PC-3 (cell line): ENCODE measurements at regions not wholly inside any gene's neighbourhood (a gene's known extent, or its start where the extent isn't known, plus 50 kb on each side); places are given as distances from the start of the nearest gene placed in this dataset.
A peak's percentile ranks its signal among the peaks of the same experiment; 100 is the strongest.

Experiments used
- ATAC-seq: fragments of 200-7000 bp; cut with Tn5 transposase; 2 replicates; pipeline ENCODE4 v1.9.1; 2020; ENCODE audit warnings: mild to moderate bottlenecking, moderate library complexity
- BruUV-seq: library from RNA; stranded (reverse); fragments of 400-500 nt; replicated peaks from 2 replicates; lab custom pipeline; 2021; lab: Mats Ljungman, UMichigan
- CTCF ChIA-PET: fragments of 300-600 bp; sonication (Branson Sonifier 250); formaldehyde crosslinking; loops from one replicate; lab custom pipeline; 2022; ENCODE audit warnings: antibody characterized with exemption; lab: Charles Lee
- POLR2A ChIA-PET: fragments of 300-600 bp; sonication (Branson Sonifier 250); formaldehyde crosslinking; loops from one replicate; lab custom pipeline; 2022; ENCODE audit warnings: antibody characterized with exemption; ENCODE audit not compliant: unreplicated experiment; lab: Charles Lee
- DNase-seq: peaks from one replicate; pipeline ENCODE4 v3.0.0-alpha.2; 2015
- H2AFZ ChIP-seq: fragments of 300-600 bp; sonication (generic); 2 replicates; pipeline ENCODE4 v1.6.0; 2016; ENCODE audit warnings: antibody characterized with exemption, low read length
- H3F3A ChIP-seq: fragments of 300-600 bp; sonication (generic); one replicate; pipeline ENCODE4 v1.6.0; 2017; ENCODE audit warnings: antibody characterized with exemption, low read length, control low read depth, mild to moderate bottlenecking; ENCODE audit not compliant: unreplicated experiment
- H3K27ac ChIP-seq: fragments of 300-600 bp; sonication (generic); 2 replicates; pipeline ENCODE4 v1.5.1; 2016; ENCODE audit warnings: mild to moderate bottlenecking, low read length
- H3K27me3 ChIP-seq: fragments of 300-600 bp; sonication (generic); 2 replicates; pipeline ENCODE4 v1.6.1; 2016; ENCODE audit warnings: low read length, mixed read lengths
- H3K36me3 ChIP-seq: fragments of 300-600 bp; sonication (generic); 2 replicates; pipeline ENCODE4 v1.6.1; 2016; ENCODE audit warnings: low read depth, mixed run types, low read length, mixed read lengths
- H3K4me1 ChIP-seq: fragments of 300-600 bp; sonication (generic); 2 replicates; pipeline ENCODE4 v1.5.1; 2016; ENCODE audit warnings: low read length; ENCODE audit not compliant: insufficient read depth
- H3K4me2 ChIP-seq: fragments of 300-600 bp; sonication (generic); 2 replicates; pipeline ENCODE4 v1.6.0; 2016; ENCODE audit warnings: low read length
- H3K4me3 ChIP-seq: fragments of 300-600 bp; sonication (generic); 2 replicates; pipeline ENCODE4 v1.5.1; 2016; ENCODE audit warnings: mild to moderate bottlenecking, low read length, mixed read lengths
- H3K79me2 ChIP-seq: fragments of 300-600 bp; sonication (generic); 2 replicates; pipeline ENCODE4 v1.6.1; 2017; ENCODE audit warnings: low read length, mixed read lengths
- H3K9ac ChIP-seq: fragments of 300-600 bp; sonication (generic); 2 replicates; pipeline ENCODE4 v1.6.0; 2016; ENCODE audit warnings: mild to moderate bottlenecking, low read length
- H3K9me2 ChIP-seq: fragments of 300-600 bp; sonication (generic); replicated peaks from 2 replicates; pipeline ENCODE4 v1.6.1; 2016; ENCODE audit warnings: mixed run types, low read length, mixed read lengths
- H3K9me3 ChIP-seq: fragments of 300-600 bp; sonication (generic); 2 replicates; pipeline ENCODE4 v1.6.1; 2016; ENCODE audit warnings: low read length, mixed read lengths
- H4K20me1 ChIP-seq: fragments of 300-600 bp; sonication (generic); 2 replicates; pipeline ENCODE4 v1.6.1; 2016; ENCODE audit warnings: low read length, mixed read lengths
- EZH2 ChIP-seq: fragments of 300-600 bp; sonication (generic); IDR thresholded peaks from one replicate; pipeline ENCODE4 v1.6.1; 2017; ENCODE audit warnings: antibody characterized with exemption, mild to moderate bottlenecking, low read length; ENCODE audit not compliant: unreplicated experiment
- EZH2phosphoT487 ChIP-seq: fragments of 300-600 bp; sonication (generic); IDR thresholded peaks from 2 replicates; pipeline ENCODE4 v1.6.1; 2018; ENCODE audit warnings: mild to moderate bottlenecking, antibody characterized with exemption, low read length, borderline replicate concordance
- intact Hi-C: fragments of 100-400 bp; cut with micrococcal nuclease; formaldehyde crosslinking; loops from 2 replicates; pipeline ENCODE4 v1.9.0; 2023
- TF ChIP-seq, protein P1 (sequence below): fragments of 300-600 bp; sonication (generic); conservative IDR thresholded peaks from 2 replicates; pipeline ENCODE4 v1.5.1; 2017; ENCODE audit warnings: antibody characterized with exemption, low read depth, mild to moderate bottlenecking, low read length

DNA sequence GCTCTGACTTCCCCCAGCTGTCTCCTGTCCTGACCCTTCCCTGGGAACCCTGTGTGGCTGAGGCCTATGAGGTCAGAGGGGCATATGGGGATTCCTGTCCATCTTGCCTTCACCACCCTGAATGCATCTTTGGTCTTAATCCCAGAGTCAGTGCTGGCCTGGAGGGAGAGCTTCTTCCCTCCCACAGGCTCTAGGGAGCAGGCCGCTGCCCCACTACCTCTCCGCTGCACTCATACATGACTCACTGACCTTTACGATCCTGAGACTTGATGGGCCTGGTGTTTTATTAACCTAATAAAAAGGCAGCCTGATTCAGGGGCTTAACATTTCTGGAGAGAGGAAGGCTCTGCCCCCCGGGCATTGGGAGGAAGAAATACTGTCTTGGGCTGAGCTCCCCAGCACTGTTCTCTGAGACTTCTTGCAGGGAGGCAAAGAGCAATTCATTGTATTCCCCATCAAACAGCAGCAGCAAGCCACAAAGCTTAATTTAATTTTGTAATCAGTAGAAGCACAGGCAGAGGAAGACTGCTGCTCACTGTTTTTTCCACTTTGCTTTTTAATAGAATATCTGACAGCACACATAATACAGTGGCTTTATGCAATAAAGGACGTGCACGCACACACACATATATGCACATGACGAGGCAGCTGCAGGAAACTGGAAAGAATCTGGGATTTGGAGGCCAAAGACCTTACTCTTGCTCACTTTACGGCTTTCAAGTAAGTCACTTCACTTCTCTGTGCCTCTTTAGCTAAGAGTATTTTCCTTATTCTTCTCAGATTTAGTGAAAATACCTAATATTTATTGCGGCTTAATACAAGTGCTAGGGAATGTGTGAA is 89.2 kb upstream of the GRIK3 start:
- H3K4me1 ChIP-seq = no peaks in the 10 kb centered on the region
- intact Hi-C loops = no loop called here
- no peak overlapping the region for H3K27ac ChIP-seq
- ATAC-seq = peak; percentile 45; the same call in 1 of the 2 replicates
- no peaks in the 10 kb centered on the region for H3K9me3 ChIP-seq
- ChIA-PET CTCF (no interaction called here), POLR2A (no interaction called here)
- no TSS peak for BruUV-seq
- H3K36me3 ChIP-seq = no peaks in the 10 kb centered on the region
- no peaks in the 10 kb centered on the region for H3K79me2 ChIP-seq
- H4K20me1 ChIP-seq = no peaks in the 10 kb centered on the region
- H3K9ac ChIP-seq = no peak overlapping the region
- no peak overlapping the region for H2AFZ ChIP-seq
- H3K4me2 ChIP-seq = no peak overlapping the region
- no peaks in the 10 kb centered on the region for H3K9me2 ChIP-seq
- TF ChIP-seq, protein P1, sequence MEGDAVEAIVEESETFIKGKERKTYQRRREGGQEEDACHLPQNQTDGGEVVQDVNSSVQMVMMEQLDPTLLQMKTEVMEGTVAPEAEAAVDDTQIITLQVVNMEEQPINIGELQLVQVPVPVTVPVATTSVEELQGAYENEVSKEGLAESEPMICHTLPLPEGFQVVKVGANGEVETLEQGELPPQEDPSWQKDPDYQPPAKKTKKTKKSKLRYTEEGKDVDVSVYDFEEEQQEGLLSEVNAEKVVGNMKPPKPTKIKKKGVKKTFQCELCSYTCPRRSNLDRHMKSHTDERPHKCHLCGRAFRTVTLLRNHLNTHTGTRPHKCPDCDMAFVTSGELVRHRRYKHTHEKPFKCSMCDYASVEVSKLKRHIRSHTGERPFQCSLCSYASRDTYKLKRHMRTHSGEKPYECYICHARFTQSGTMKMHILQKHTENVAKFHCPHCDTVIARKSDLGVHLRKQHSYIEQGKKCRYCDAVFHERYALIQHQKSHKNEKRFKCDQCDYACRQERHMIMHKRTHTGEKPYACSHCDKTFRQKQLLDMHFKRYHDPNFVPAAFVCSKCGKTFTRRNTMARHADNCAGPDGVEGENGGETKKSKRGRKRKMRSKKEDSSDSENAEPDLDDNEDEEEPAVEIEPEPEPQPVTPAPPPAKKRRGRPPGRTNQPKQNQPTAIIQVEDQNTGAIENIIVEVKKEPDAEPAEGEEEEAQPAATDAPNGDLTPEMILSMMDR = no peak
- TF ChIP-seq EZH2 (no peak), EZH2phosphoT487 (no peak)
- peaks cover 25% of the 10 kb centered on the region for H3K27me3 ChIP-seq
- H3K4me3 ChIP-seq = no peak overlapping the region
- peak; percentile 25 for DNase-seq
- H3F3A ChIP-seq = no peaks in the 10 kb centered on the region

DNA sequence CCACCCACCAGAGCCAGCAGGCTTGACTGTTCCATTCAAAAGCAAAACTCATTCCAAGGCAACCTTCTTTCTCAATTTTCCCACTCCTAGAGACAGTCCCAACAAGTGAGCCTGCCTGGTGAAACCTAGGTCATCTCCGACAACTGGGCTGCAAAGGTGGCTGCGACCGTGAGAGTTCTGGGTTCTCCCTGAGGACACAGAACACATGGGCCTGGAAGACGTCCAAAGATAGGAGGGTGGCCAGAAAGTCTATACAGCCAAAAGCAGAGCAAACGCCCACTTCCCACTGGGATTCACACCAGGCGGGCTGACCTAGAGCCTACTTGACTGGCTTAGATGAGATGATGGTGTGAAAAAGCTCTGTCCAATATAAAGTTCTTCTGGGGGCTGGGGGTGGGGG is 90.2 kb upstream of the GRIK3 start:
- H3K9me3 ChIP-seq = no peaks in the 10 kb centered on the region
- CTCF ChIA-PET = no interaction called here
- H3K36me3 ChIP-seq = no peaks in the 10 kb centered on the region
- no peaks in the 10 kb centered on the region for H4K20me1 ChIP-seq
- H3K4me2 ChIP-seq = no peak overlapping the region
- H2AFZ ChIP-seq = no peak overlapping the region
- H3K9me2 ChIP-seq = no peaks in the 10 kb centered on the region
- H3K79me2 ChIP-seq = no peaks in the 10 kb centered on the region
- no peaks in the 10 kb centered on the region for H3F3A ChIP-seq
- H3K27ac ChIP-seq = no peak overlapping the region
- ATAC-seq (no peak), DNase-seq (no peak)
- peaks cover 29% of the 10 kb centered on the region for H3K27me3 ChIP-seq
- no peak overlapping the region for H3K9ac ChIP-seq
- H3K4me3 ChIP-seq = no peak overlapping the region
- intact Hi-C loops = no loop called here
- H3K4me1 ChIP-seq = no peaks in the 10 kb centered on the region
- no TSS peak for BruUV-seq
- POLR2A ChIA-PET = no interaction called here
- TF ChIP-seq EZH2phosphoT487 = no peak
- TF ChIP-seq, protein P1 = no peak
- TF ChIP-seq EZH2 = no peak

DNA sequence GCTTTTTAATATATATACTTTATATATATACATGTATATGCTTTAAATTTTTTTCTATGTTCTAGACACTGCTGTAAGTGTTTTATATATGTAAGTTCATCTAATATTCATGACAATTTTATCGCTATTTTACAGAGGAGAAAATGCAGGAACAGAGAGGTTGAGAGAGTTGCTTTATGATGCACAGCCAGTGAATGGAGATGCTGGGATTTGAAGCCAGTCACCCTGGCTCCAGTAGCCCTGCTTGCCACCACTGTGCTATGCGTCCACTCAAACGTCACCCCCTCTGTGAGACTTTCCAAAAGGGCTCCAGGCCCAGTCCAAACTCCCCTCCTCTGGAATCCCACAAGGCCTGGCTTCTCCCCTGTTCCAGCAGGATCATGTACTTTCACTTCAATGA is 91.0 kb upstream of the GRIK3 start:
- H3K27me3 ChIP-seq = peaks cover 29% of the 10 kb centered on the region
- no peak overlapping the region for H2AFZ ChIP-seq
- H3F3A ChIP-seq = no peaks in the 10 kb centered on the region
- ATAC-seq (no peak), DNase-seq (no peak)
- H3K9me2 ChIP-seq = no peaks in the 10 kb centered on the region
- H3K36me3 ChIP-seq = no peaks in the 10 kb centered on the region
- H3K27ac ChIP-seq = no peak overlapping the region
- H3K4me3 ChIP-seq = no peak overlapping the region
- no peak overlapping the region for H3K9ac ChIP-seq
- TF ChIP-seq EZH2phosphoT487 (no peak), EZH2 (no peak)
- no peaks in the 10 kb centered on the region for H4K20me1 ChIP-seq
- no peak overlapping the region for H3K4me2 ChIP-seq
- H3K9me3 ChIP-seq = no peaks in the 10 kb centered on the region
- BruUV-seq = no TSS peak
- no peaks in the 10 kb centered on the region for H3K79me2 ChIP-seq
- ChIA-PET POLR2A (no interaction called here), CTCF (no interaction called here)
- no peaks in the 10 kb centered on the region for H3K4me1 ChIP-seq
- intact Hi-C loops = no loop called here
